ENCODE measurements at regions not wholly inside any gene's neighbourhood (a gene's known extent, or its start where the extent isn't known, plus 50 kb on each side); places are given as distances from the start of the nearest gene placed in this dataset.
"Not testable (repeated sequence)": the region's sequence is repeated elsewhere in the genome, so short reads cannot be mapped to it uniquely, and the experiment has no call there.

DNA sequence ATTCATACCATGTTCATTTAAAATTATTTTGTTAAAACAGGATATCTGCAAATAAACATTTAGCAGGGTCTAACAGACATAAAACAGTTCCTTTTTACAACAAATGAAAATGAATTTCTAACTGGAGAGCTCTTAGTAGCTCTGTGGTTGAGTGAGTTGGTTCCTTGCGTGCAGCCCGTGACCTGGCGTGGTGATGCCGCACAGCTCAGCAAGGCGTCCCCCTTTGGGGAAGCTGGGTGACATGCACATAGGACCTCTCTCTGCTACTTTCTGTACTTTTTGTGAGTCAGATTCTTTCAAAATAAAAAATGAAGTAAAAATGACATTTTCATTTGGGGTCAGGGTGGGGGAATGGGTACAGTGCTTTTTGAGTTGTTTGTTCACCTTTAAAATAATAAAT, 75.9 kb downstream of the NPIPB11 start:
- TF ChIP-seq CTCF, POLR2A (IDR thresholded peaks at IDR 0.05): not testable (repeated sequence)

Measured in tibial nerve (tissue), 3 donors.